OCI-LY1 (cell line): ENCODE measurements at regions not wholly inside any gene's neighbourhood (a gene's known extent, or its start where the extent isn't known, plus 50 kb on each side); places are given as distances from the start of the nearest gene placed in this dataset.

Experiments
- EZH2 ChIP-seq: fragments of 200-600 bp; sonication (generic), shearing (Covaris generic); IDR thresholded peaks from 2 replicates; pipeline ENCODE4 v1.8.0; 2017; ENCODE audit warnings: borderline replicate concordance, mixed run types, mild to moderate bottlenecking, antibody characterized with exemption, low read length, moderate library complexity, mixed read lengths
- TF ChIP-seq, protein P1 (sequence below): fragments of 200-600 bp; sonication (generic), shearing (Covaris generic); IDR thresholded peaks from 2 replicates; pipeline ENCODE4 v1.5.1; 2017; ENCODE audit warnings: mild to moderate bottlenecking, antibody characterized with exemption, low read length, moderate library complexity, mixed read lengths

GRCh38 chr4:135411251-135411650 lies 1209.7 kb upstream of the PABPC4L start:
- no peak for TF ChIP-seq EZH2
- TF ChIP-seq, protein P1, sequence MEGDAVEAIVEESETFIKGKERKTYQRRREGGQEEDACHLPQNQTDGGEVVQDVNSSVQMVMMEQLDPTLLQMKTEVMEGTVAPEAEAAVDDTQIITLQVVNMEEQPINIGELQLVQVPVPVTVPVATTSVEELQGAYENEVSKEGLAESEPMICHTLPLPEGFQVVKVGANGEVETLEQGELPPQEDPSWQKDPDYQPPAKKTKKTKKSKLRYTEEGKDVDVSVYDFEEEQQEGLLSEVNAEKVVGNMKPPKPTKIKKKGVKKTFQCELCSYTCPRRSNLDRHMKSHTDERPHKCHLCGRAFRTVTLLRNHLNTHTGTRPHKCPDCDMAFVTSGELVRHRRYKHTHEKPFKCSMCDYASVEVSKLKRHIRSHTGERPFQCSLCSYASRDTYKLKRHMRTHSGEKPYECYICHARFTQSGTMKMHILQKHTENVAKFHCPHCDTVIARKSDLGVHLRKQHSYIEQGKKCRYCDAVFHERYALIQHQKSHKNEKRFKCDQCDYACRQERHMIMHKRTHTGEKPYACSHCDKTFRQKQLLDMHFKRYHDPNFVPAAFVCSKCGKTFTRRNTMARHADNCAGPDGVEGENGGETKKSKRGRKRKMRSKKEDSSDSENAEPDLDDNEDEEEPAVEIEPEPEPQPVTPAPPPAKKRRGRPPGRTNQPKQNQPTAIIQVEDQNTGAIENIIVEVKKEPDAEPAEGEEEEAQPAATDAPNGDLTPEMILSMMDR = no peak
